Keratinocyte (primary cell): ENCODE measurements at regions not wholly inside any gene's neighbourhood (a gene's known extent, or its start where the extent isn't known, plus 50 kb on each side); places are given as distances from the start of the nearest gene placed in this dataset.

Source experiments
- DNase-seq: peaks from one replicate; pipeline ENCODE4 v3.0.0-alpha.2; 2011; ENCODE audit warnings: low read depth, missing footprints, low spot score
- FAIRE-seq: peaks from 2 replicates; lab custom pipeline; 2011; peaks lifted over from hg19 to GRCh38; lab: Jason Lieb, UNC
- H2AFZ ChIP-seq: 2 replicates; pipeline ENCODE4 v1.6.0; 2012; ENCODE audit warnings: low read length, control low read depth, inconsistent platforms; ENCODE audit not compliant: control insufficient read depth
- H3K27ac ChIP-seq: 2 replicates; pipeline ENCODE4 v1.5.1; 2011; ENCODE audit warnings: low read length; ENCODE audit not compliant: control insufficient read depth, insufficient read depth
- H3K27me3 ChIP-seq: 3 replicates; pipeline ENCODE4 v1.6.0; 2011; ENCODE audit warnings: low read length; ENCODE audit not compliant: control insufficient read depth, insufficient read depth; ENCODE audit errors: extremely low read depth
- H3K36me3 ChIP-seq, 2 experiments: 2 replicates in 1 of 2; 3 replicates in 1 of 2; pipeline ENCODE4 v1.5.1; 2011; ENCODE audit warnings: low read length in 2 of 2, mild to moderate bottlenecking in 1 of 2; ENCODE audit not compliant: control insufficient read depth in 2 of 2, insufficient read depth in 2 of 2; ENCODE audit errors: extremely low read depth in 1 of 2
- H3K4me1 ChIP-seq: 3 replicates; pipeline ENCODE4 v1.5.1; 2011; ENCODE audit warnings: low read length; ENCODE audit not compliant: control insufficient read depth, insufficient read depth; ENCODE audit errors: extremely low read depth
- H3K4me2 ChIP-seq: 3 replicates; pipeline ENCODE4 v1.6.0; 2011; ENCODE audit warnings: low read depth, low read length; ENCODE audit not compliant: control insufficient read depth, insufficient read depth; ENCODE audit errors: extremely low read depth
- H3K4me3 ChIP-seq, 3 experiments: fragments of 200-600 bp in 1 of 3; sonication (generic) in 1 of 3; 2 replicates in 2 of 3; 3 replicates in 1 of 3; pipeline ENCODE4 v1.5.1; 2011 to 2016; ENCODE audit warnings: low read length in 3 of 3, mild to moderate bottlenecking in 3 of 3, control low read depth in 2 of 3, inconsistent platforms in 1 of 3, low read depth in 1 of 3, mixed read lengths in 1 of 3, mixed run types in 1 of 3, moderate library complexity in 1 of 3; ENCODE audit not compliant: control insufficient read depth in 2 of 3, insufficient read depth in 2 of 3; ENCODE audit errors: extremely low read depth in 1 of 3
- H3K79me2 ChIP-seq: 2 replicates; pipeline ENCODE4 v1.6.0; 2012; ENCODE audit warnings: low read length; ENCODE audit not compliant: control insufficient read depth, insufficient read depth
- H3K9ac ChIP-seq: 3 replicates; pipeline ENCODE4 v1.6.0; 2011; ENCODE audit warnings: low read length; ENCODE audit not compliant: control insufficient read depth, insufficient read depth; ENCODE audit errors: extremely low read depth
- H3K9me1 ChIP-seq: 3 replicates; pipeline ENCODE4 v1.6.0; 2011; ENCODE audit warnings: low read length; ENCODE audit not compliant: control insufficient read depth, insufficient read depth; ENCODE audit errors: extremely low read depth
- H3K9me3 ChIP-seq: 2 replicates; pipeline ENCODE4 v1.5.1; 2012; ENCODE audit warnings: low read depth, low read length; ENCODE audit not compliant: control insufficient read depth
- H4K20me1 ChIP-seq: 3 replicates; pipeline ENCODE4 v1.6.0; 2011; ENCODE audit warnings: low read length; ENCODE audit not compliant: control insufficient read depth, insufficient read depth; ENCODE audit errors: extremely low read depth
- CTCF ChIP-seq, 3 experiments: IDR thresholded peaks in 1 of 3; conservative IDR thresholded peaks in 1 of 3; optimal IDR thresholded peaks in 1 of 3; 2 replicates in 2 of 3; 3 replicates in 1 of 3; pipeline versions ENCODE3 to v1.5.1; 2011; ENCODE audit warnings: low read length in 3 of 3, mild to moderate bottlenecking in 3 of 3, moderate library complexity in 2 of 3, control low read depth in 1 of 3, inconsistent platforms in 1 of 3; ENCODE audit not compliant: insufficient read depth in 2 of 3; ENCODE audit errors: extremely low read depth in 1 of 3
- EZH2 ChIP-seq: IDR thresholded peaks from one replicate; pipeline ENCODE4 v1.6.1; 2012; ENCODE audit warnings: inconsistent platforms, mild to moderate bottlenecking, low read length, moderate library complexity
- dilution Hi-C: fragments of 300-500 bp; cut with MboI; formaldehyde crosslinking; loops from one replicate; pipeline ENCODE4 v1.7.0; 2020; ENCODE audit warnings: low sequenced_read_pairs; ENCODE audit not compliant: extremely low pct_ligation_motif_present

GRCh38 chr9:26061948-26062575 is 383.8 kb upstream of the TUSC1 start:
- no peaks in the 10 kb centered on the region for H3K9me1 ChIP-seq
- no peaks in the 10 kb centered on the region for H3K27me3 ChIP-seq
- TF ChIP-seq CTCF (optimal IDR thresholded peaks at IDR 0.05 in 1 of 3, IDR thresholded peaks at IDR 0.05 in 1 of 3, conservative IDR thresholded peaks at IDR 0.05 in 1 of 3; ENCODE audit: extremely low read depth in 1 of 3, insufficient read depth in 2 of 3, low read length in 3 of 3) (no peak), EZH2 (no peak)
- no peak overlapping the region for H3K9ac ChIP-seq
- H4K20me1 ChIP-seq: no peaks in the 10 kb centered on the region
- H3K36me3 ChIP-seq: no peaks in the 10 kb centered on the region
- no peaks in the 10 kb centered on the region for H3K9me3 ChIP-seq
- H3K79me2 ChIP-seq: no peaks in the 10 kb centered on the region
- H3K4me3 ChIP-seq: no peak overlapping the region
- no peak overlapping the region for H3K27ac ChIP-seq
- no peak overlapping the region for H2AFZ ChIP-seq
- FAIRE-seq: no peak
- H3K4me2 ChIP-seq: no peak overlapping the region
- dilution Hi-C loops: no loop called here
- no peaks in the 10 kb centered on the region for H3K4me1 ChIP-seq
- no peak for DNase-seq

- H3K36me3 ChIP-seq: no peaks in the 10 kb centered on the region
- DNase-seq (no peak), FAIRE-seq (no peak)
- no peak overlapping the region for H3K4me2 ChIP-seq
- no peaks in the 10 kb centered on the region for H3K4me1 ChIP-seq
- no peaks in the 10 kb centered on the region for H3K9me3 ChIP-seq
- no peaks in the 10 kb centered on the region for H3K79me2 ChIP-seq
- dilution Hi-C loops: no loop called here
- no peaks in the 10 kb centered on the region for H4K20me1 ChIP-seq
- no peak overlapping the region for H3K27ac ChIP-seq
- H3K9me1 ChIP-seq: no peaks in the 10 kb centered on the region
- H3K27me3 ChIP-seq: no peaks in the 10 kb centered on the region
- H3K4me3 ChIP-seq: no peak overlapping the region
- no peak overlapping the region for H3K9ac ChIP-seq
- no peak overlapping the region for H2AFZ ChIP-seq
- TF ChIP-seq CTCF (optimal IDR thresholded peaks at IDR 0.05 in 1 of 3, IDR thresholded peaks at IDR 0.05 in 1 of 3, conservative IDR thresholded peaks at IDR 0.05 in 1 of 3; ENCODE audit: extremely low read depth in 1 of 3, insufficient read depth in 2 of 3, low read length in 3 of 3) (no peak), EZH2 (no peak)
Measured at GRCh38 chr9:26058111-26058895, 380.1 kb upstream of the TUSC1 start.
